NT2/D1 (cell line): ENCODE measurements at regions not wholly inside any gene's neighbourhood (a gene's known extent, or its start where the extent isn't known, plus 50 kb on each side); places are given as distances from the start of the nearest gene placed in this dataset.

Experiments
- SUZ12 ChIP-seq: IDR thresholded peaks from 2 replicates; pipeline ENCODE4 v1.6.1; 2011; ENCODE audit not compliant: insufficient read length, insufficient read depth; ENCODE audit errors: extremely low read depth
- YY1 ChIP-seq: IDR thresholded peaks from 2 replicates; pipeline ENCODE4 v1.6.1; 2011; ENCODE audit not compliant: insufficient read length, insufficient read depth
- ZNF274 ChIP-seq: IDR thresholded peaks from 2 replicates; pipeline ENCODE4 v1.6.1; 2011; ENCODE audit warnings: mild to moderate bottlenecking, low read depth, low read length

DNA sequence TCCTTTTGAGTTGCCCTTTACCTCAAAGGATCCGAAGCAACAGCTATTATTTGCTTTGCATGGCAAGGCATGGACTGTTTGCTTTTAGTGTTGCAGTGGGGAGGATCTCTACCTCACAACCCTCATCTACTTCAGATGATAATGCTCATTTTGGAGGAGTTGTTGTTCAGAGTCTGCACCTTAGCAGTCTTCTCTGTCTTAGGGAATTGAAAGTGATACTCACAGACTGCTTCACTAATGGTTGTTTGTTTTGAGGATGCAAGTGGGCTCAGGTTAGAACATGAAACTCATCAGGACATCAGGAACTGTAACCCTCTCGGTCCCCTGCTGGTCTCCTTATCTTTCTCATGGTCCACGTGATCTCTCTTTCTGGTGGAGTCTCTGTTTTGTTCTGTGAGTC, 172.9 kb upstream of the ANKH start:
- TF ChIP-seq ZNF274 (no peak), SUZ12 (no peak), YY1 (no peak)
